HG03066 (cell line): ENCODE measurements at regions not wholly inside any gene's neighbourhood (a gene's known extent, or its start where the extent isn't known, plus 50 kb on each side); places are given as distances from the start of the nearest gene placed in this dataset.

ENCODE experiments used
- ATAC-seq: cut with Tn5 transposase; IDR thresholded peaks from one replicate; pipeline ENCODE4 v1.9.1; 2021; ENCODE audit warnings: low read depth; ENCODE audit not compliant: unreplicated experiment

DNA sequence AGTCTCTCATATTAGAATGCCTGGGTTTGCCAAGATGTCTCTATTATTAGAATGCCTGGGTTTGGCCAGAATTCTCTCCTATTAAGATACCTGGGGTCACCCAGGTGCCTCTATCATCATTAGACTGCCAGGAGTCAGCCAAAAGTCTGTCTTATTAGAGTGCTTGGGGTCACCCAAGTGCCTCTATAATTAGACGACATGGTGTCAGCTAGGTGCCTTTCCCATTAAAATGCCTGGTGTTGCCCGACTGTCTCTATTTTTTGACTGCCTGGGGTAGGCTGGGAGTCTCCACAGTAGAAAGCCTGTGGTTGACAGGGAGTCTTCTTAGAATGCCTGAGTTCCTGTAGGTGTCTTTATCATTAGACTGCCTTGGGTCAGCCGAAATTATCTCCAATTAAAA, 1536.6 kb downstream of the UQCRFS1 start:
- ATAC-seq, result no peak

DNA sequence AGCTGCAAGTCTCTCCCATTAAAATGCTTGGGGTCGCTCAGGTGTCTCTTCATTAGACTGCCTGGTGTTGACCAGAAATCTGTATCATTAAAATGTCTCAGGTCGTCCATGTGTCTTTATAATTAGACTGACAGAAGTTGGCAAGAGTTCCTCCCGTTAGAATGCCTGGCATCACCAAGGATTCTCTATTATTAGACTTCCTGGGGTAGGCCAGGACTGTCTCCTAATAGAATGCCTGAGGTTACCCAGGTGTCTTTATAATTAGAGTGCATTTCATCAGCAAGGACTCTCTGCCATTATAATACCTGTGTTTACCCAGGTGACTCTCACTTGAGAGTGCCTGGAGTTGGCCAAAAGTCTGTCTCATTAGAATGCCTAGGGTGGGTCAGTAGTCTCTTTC, 1537.2 kb downstream of the UQCRFS1 start:
- ATAC-seq, result no peak

DNA sequence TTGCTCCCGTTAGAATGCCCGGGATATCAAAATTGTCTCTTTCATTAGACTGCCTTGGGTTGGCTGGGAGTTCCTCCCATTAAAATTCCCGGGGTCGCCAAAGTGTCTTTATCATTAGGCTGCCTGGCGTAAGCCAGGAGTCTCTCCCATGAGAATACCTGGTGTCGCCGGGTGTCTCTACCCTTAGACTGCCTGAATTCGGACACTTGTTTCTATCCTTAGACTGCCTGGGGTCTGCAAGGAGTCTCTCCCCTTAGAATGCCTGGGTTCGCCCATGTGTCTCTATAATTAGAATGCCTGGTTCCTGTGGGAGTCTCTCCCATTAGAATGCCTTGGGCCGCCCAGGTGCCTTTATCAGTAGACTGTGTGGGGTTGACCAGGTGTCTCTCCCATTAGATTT, 1538.2 kb downstream of the UQCRFS1 start:
- no peak for ATAC-seq

DNA sequence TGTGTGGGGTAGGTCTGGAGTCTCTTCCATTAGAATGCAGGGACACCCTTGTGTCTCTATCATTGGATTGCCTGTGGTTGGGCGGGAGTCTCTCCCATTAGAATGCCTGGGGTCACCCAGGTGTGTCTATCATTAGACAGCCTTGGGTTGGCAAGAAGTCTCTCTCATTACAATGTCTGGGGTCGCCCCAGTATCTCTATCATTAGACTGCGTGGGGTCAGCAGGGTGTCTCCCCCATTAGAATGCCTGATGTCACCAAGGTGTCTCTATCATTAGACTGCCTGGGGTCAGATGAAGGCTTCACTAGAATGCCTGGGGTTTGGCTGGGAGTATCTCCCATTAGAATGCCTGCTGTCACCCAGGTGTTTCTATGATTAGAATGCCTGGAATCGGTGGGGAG, 1539.0 kb downstream of the UQCRFS1 start:
- no peak for ATAC-seq

DNA sequence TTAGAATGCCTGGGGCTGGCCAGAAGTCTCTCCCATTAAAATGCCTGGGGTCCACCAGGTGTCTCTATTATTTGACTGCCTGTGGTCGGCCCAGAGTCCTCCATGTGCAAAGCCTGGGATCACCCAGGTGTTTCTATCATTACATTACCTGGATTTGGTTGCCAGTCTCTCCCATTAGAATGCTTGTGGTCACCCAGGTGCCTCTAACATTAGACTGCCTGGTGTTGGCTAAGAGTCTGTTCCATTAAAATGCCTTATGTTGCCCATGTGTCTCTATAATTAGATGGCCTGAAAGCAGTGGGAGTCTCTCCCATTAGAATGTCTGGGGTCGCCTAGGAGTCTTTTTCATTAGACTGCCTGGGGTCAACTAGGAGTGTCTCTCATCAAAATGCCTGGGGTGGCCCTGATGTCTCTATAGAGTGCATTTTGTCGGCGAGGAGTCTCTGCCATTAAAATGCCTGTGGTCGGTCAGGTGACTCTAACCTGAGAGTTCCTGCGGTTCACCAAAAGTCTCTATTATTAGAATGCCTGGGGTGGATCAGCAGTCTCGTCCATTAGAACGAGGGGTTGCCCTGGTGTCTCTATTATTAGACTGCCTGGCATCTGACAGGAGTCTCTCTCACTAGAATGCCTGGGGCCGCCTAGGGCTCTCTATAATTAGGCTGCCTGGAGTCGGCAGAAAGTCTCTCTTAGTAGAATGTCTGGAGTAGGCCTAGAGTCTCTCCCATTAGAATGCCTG, 1540.5 kb downstream of the UQCRFS1 start:
- ATAC-seq, result no peak

DNA sequence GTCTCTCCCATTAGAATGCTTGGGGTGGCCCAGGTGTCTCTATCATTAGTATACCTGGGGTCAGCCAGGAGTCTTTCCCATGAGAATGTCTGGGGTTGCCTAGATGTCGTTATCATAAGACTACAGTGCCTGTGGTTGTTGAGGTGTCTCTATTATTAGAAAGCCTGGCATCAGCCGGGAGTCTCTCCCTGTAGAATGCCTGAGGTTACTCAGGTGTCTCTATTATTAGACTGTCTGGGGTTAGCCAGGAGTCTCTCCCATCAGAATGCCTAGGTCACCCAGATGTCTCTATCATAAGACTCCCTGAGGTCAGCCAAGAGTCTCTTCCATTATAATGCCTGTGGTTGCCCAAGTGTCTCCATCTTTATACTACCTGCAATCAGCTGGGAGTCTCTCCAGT, 1541.1 kb downstream of the UQCRFS1 start:
- no peak for ATAC-seq

DNA sequence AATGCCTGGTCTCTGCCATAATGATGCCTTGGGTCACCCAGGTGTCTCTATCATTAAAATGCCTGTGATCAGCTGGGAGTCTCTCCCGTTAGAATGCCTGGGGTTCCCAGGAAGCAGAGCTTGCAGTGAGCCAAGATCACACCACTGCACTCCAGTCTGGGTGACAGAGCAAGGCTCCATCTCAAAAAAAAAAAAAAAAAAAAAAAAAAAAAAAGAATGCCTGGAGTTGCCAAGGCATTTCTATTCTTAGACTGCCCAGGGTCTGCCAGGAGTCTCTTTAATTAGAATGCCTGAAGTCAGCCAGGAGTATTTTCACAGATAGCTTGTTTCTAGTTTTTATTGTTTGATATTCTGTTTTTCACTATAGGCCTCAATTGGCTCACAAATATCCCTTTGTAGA, 1552.5 kb downstream of the UQCRFS1 start:
- no peak for ATAC-seq

DNA sequence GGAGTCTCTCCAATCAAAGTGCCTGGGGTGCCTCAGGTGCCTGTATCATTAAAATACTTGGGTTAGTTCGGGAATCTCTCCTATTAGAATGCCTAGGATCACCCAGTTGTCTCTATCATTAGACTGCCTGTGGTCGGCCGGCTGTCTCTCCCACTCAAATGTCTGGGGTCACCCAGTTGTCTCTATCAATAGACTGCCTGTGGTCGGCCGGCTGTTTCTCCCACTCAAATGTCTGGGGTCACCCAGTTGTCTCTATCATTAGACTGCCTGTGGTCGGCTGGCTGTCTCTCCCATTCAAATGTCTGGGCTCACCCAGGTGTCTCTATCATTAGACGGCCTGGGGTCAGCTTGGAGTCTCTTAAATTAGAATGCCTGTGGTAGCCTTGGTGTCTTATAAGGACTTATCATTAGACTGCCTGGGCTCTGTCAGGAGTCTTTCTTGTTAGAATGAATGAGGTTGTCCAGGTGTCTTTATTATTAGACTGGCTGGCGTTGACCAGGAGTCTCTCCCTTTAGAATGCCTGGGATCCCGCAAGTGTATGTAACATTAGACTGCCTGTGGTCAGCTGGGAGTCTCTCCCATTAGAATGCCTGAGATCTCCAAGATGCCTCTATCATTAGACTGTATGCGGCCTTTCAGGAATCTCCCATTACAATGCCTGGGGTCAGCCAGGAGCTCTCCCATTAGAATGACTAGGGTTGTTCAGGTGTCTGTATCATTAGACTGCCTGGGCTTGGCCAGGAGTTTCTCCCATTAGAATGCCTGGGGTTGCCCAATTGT, 1555.5 kb downstream of the UQCRFS1 start:
- no peak for ATAC-seq

DNA sequence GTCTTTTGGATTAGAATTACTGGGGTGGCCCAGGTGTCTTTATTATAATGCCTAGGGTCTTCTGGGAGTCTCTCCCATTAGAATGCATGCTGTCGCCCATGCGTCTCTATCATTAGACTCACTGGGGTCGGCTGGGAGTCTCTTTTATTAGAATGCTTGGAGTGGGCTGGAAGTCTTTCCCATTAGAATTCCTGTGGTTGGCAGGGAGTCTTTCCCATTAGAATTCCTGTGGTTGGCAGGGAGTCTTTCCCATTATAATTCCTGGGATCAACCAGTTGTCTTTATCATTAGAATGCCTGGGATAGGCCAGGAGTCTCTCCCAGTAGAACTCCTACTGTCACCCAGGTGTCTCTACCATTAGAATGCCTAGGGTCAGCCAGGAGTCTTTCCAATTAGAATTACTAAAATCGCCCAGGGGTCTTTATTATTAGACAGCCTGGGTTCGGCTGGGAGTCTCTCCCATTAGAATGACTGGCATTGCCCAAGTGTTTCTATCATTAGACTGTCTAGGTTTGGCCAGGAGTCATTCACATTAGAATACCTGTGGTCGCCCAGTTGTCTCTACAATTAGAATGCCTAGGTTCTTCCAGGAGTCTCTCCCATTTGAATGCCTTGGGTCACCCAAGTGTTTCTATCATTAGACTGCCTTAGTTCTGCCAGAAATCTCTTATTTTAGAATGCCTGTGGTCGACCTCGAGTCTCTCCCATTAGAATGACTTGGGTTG, 1558.5 kb downstream of the UQCRFS1 start:
- ATAC-seq, result no peak

DNA sequence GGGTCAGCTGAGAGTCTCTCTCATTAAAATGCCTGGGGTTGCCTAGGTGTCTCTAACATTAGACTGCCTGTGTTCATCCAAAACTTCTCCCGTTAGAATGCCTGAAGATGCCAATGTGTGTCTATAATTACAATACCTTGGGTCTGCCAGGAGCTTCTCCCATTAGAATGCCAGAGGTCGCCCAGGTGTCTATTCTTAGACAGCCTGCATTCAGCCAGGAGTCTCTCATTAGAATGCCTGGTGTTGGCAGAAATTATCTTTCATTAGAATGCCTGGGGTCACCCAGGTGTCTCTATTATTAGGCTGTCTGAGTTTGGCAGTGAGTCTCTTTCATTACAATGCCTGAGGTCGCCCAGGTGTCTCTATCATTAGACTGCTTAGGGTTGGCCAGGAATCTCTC, 1560.2 kb downstream of the UQCRFS1 start:
- ATAC-seq, result no peak

DNA sequence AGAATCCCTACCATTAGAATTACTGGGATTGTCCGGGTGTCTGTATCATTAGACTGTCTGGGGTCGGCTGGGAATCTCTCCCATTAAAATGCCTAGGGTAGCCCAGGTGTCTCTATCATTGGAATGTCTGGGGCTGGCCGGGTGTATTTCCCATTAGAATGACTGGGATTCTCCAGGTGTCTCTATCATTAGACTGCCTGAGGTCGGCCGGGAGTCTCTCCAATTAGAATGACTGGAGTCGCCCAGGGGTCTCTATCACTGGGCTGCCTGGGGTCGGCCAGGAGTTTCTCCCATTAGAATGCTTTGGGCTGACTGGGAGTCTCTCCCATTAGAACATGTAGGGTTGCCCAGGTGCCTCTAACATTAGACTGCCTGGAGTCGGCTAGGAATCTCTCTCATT, 1560.7 kb downstream of the UQCRFS1 start:
- ATAC-seq, result no peak

DNA sequence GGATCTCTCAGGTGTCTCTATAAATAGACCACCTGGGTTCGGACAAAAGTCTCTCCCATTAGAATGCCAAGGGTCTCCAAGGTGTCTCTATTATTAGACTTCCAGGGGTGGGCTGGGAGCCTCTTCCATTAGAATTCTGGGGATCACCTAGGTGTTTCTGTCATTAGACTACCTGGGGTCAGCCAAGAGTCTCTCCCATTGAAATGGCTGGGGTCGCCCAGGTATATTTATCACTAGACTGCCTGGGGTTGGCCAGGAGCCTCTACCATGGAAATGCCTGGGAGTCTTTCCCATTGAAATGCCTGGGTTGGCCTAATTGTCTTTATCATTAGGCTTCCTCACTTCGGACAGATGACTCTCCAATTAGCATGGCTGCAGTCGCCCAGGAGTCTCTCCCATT, 1565.5 kb downstream of the UQCRFS1 start:
- no peak for ATAC-seq

DNA sequence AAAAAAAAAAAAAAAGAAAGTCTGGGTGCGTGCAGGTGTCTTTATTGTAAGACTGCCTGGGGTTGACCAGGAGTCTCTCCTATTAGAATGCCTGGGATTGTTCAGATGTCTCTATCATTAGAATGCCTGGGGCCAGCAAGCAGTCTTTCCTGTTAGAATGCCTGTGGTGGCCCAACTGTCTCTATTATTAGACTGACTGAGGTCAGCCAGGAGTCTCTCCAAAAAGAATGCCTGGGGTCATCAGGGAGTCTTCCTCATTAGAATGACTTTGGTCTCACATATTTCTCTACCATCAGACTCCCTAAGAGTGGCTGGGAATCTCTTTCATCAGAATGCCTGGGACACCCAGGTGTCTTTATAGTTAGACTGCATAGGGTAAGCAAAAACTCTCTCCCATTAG, 1577.5 kb downstream of the UQCRFS1 start:
- no peak for ATAC-seq

DNA sequence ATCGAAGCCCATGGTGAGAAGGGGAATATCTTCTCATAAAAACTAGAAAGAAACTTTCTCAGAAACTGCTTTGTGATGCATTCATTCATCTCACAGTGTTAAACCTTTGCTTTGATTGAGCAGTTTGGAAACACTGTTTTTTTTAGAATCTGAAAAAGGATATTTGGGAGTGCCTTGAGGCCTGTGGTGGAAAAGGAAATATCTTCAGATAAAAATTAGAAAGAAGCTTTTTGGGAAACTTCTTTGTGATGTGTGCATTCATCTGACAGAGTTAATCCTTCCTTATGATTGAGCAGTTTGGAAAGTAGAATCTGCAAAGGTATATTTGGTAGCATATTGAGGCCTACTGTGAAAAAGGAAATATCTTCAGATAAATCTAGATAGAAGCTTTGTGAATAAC, 1594.9 kb downstream of the UQCRFS1 start:
- no peak for ATAC-seq

DNA sequence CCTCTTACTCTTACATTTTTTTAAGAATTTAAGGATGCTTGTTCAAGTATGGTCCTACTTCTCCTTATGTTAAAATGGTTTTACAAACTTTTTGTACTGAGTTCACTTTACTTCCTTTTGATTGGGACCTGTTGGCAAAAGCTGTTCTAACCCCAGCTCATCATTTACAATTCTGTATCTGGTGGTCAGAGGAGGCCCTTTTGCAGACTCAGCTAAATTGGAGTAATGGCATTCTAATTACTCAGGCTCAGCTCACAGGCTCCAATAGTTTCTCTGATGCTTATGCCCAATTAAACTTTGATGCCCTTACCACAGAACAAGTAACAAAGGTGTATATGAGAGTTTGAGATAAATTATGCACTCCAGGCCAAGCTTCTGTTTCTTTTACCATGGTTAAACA, 1632.0 kb downstream of the UQCRFS1 start:
- no peak for ATAC-seq
